Fibroblast of lung (primary cell): ENCODE measurements at regions not wholly inside any gene's neighbourhood (a gene's known extent, or its start where the extent isn't known, plus 50 kb on each side); places are given as distances from the start of the nearest gene placed in this dataset.
"Not testable (repeated sequence)": the region's sequence is repeated elsewhere in the genome, so short reads cannot be mapped to it uniquely, and the experiment has no call there.

ENCODE experiments used
- DNase-seq, 2 donors: peaks; one replicate each; pipeline versions ENCODE4 v3.0.0 to v3.0.0-alpha.2; 2010; ENCODE audit warnings: low read depth in 2 of 2
- H2AFZ ChIP-seq: 2 replicates; pipeline ENCODE4 v1.5.1; 2012; ENCODE audit warnings: low read length, control low read depth, inconsistent platforms
- H3K27ac ChIP-seq: 2 replicates; pipeline ENCODE4 v1.5.1; 2011; ENCODE audit warnings: low read length, control low read depth; ENCODE audit not compliant: insufficient read depth
- H3K27me3 ChIP-seq: 2 replicates; pipeline ENCODE4 v1.5.1; 2011; ENCODE audit warnings: mild to moderate bottlenecking, low read length; ENCODE audit not compliant: control insufficient read depth, insufficient read depth
- H3K36me3 ChIP-seq: 2 replicates; pipeline ENCODE4 v1.5.1; 2011; ENCODE audit warnings: low read length; ENCODE audit not compliant: control insufficient read depth, insufficient read depth
- H3K4me1 ChIP-seq: 2 replicates; pipeline ENCODE4 v1.5.1; 2011; ENCODE audit warnings: low read length; ENCODE audit not compliant: control insufficient read depth, insufficient read depth; ENCODE audit errors: extremely low read depth
- H3K4me2 ChIP-seq: 2 replicates; pipeline ENCODE4 v1.5.1; 2011; ENCODE audit warnings: low read length, control low read depth; ENCODE audit not compliant: insufficient read depth; ENCODE audit errors: extremely low read depth
- H3K4me3 ChIP-seq, 4 experiments: fragments of 200-600 bp in 1 of 4; sonication (generic) in 1 of 4; replicated peaks in 1 of 4; 2 replicates each; pipeline ENCODE4 v1.5.1; 2011 to 2016; ENCODE audit warnings: low read length in 4 of 4, low read depth in 3 of 4, mild to moderate bottlenecking in 3 of 4, control low read depth in 2 of 4, inconsistent platforms in 1 of 4, mixed read lengths in 1 of 4; ENCODE audit not compliant: insufficient read depth in 1 of 4; ENCODE audit errors: control extremely low read depth in 1 of 4
- H3K79me2 ChIP-seq: 2 replicates; pipeline ENCODE4 v1.5.1; 2012; ENCODE audit warnings: mild to moderate bottlenecking, low read length, inconsistent platforms; ENCODE audit not compliant: control insufficient read depth, insufficient read depth
- H3K9ac ChIP-seq: 2 replicates; pipeline ENCODE4 v1.5.1; 2011; ENCODE audit warnings: mild to moderate bottlenecking, low read length, control low read depth; ENCODE audit not compliant: insufficient read depth
- H3K9me3 ChIP-seq: 2 replicates; pipeline ENCODE4 v1.5.1; 2012; ENCODE audit warnings: low read depth, low read length; ENCODE audit not compliant: control insufficient read depth, insufficient read depth
- H4K20me1 ChIP-seq: 2 replicates; pipeline ENCODE4 v1.5.1; 2011; ENCODE audit warnings: low read length; ENCODE audit not compliant: control insufficient read depth, insufficient read depth; ENCODE audit errors: extremely low read depth
- EZH2 ChIP-seq: IDR thresholded peaks from 2 replicates; pipeline ENCODE4 v1.5.1; 2012; ENCODE audit warnings: low read length, control low read depth, mild to moderate bottlenecking; ENCODE audit errors: missing control alignments
- TF ChIP-seq, protein P1 (sequence below), 2 donors: IDR thresholded peaks in 1 of 2; conservative IDR thresholded peaks in 1 of 2; 1 replicate in 1 of 2; 2 replicates in 1 of 2; pipeline ENCODE4 v1.5.1; 2011 to 2012; ENCODE audit warnings: low read length in 2 of 2, control low read depth in 1 of 2, inconsistent platforms in 1 of 2, low read depth in 1 of 2, mild to moderate bottlenecking in 1 of 2

- Histone ChIP-seq H3K9me3 (no peaks in the 10 kb centered on the region), H3K79me2 (no peaks in the 10 kb centered on the region), H4K20me1 (no peaks in the 10 kb centered on the region), H3K27ac (no peak overlapping the region), H2AFZ (no peak overlapping the region), H3K36me3 (no peaks in the 10 kb centered on the region), H3K4me1 (no peaks in the 10 kb centered on the region), H3K4me2 (no peak overlapping the region), H3K4me3 (no peak overlapping the region), H3K9ac (no peak overlapping the region), H3K27me3 (no peaks in the 10 kb centered on the region)
- no peak for TF ChIP-seq EZH2
- TF ChIP-seq, protein P1, sequence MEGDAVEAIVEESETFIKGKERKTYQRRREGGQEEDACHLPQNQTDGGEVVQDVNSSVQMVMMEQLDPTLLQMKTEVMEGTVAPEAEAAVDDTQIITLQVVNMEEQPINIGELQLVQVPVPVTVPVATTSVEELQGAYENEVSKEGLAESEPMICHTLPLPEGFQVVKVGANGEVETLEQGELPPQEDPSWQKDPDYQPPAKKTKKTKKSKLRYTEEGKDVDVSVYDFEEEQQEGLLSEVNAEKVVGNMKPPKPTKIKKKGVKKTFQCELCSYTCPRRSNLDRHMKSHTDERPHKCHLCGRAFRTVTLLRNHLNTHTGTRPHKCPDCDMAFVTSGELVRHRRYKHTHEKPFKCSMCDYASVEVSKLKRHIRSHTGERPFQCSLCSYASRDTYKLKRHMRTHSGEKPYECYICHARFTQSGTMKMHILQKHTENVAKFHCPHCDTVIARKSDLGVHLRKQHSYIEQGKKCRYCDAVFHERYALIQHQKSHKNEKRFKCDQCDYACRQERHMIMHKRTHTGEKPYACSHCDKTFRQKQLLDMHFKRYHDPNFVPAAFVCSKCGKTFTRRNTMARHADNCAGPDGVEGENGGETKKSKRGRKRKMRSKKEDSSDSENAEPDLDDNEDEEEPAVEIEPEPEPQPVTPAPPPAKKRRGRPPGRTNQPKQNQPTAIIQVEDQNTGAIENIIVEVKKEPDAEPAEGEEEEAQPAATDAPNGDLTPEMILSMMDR (conservative IDR thresholded peaks at IDR 0.05 in 1 of 2, IDR thresholded peaks at IDR 0.05 in 1 of 2; ENCODE audit: low read depth in 1 of 2, low read length in 2 of 2) = no peak
- DNase-seq = no peak
These were observed 528.8 kb downstream of the STK39 start for GRCh38 chr2:167718560-167718959.

- Histone ChIP-seq H3K27ac (no peak overlapping the region), H3K9me3 (no peaks in the 10 kb centered on the region), H3K36me3 (no peaks in the 10 kb centered on the region), H3K79me2 (no peaks in the 10 kb centered on the region), H2AFZ (no peak overlapping the region), H3K4me1 (no peaks in the 10 kb centered on the region), H3K4me2 (no peak overlapping the region), H3K4me3 (no peak overlapping the region), H3K27me3 (no peaks in the 10 kb centered on the region), H4K20me1 (no peaks in the 10 kb centered on the region), H3K9ac (no peak overlapping the region)
- TF ChIP-seq EZH2 = no peak
- TF ChIP-seq, protein P1 (conservative IDR thresholded peaks at IDR 0.05 in 1 of 2, IDR thresholded peaks at IDR 0.05 in 1 of 2; ENCODE audit: low read depth in 1 of 2, low read length in 2 of 2) = no peak
- DNase-seq = no peak
These were observed 531.5 kb downstream of the STK39 start for GRCh38 chr2:167715932-167716331.

DNA sequence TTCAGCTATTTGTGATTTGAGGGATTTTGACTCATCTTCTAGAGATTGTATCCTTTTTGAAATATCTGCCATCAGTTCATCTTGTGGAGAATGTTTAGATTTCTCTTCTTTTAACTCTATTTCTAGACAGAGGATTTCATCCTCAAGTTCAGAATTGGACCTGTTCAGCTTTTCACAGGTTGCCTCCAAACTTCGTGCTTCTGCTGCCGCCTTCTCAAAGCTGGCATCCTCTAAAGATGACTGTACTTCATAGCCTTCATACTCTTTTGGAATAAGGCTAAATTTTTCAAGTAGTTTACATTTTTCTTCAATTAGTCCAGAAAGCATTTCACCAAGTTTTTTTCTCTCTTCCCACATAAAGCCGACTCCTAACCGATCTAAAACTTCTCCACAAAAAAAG, 531.9 kb downstream of the STK39 start:
- H3K4me1 ChIP-seq, H2AFZ ChIP-seq, H3K9me3 ChIP-seq, H3K36me3 ChIP-seq, H3K79me2 ChIP-seq, H3K9ac ChIP-seq, H3K4me3 ChIP-seq, H3K4me2 ChIP-seq, H3K27ac ChIP-seq, H4K20me1 ChIP-seq, H3K27me3 ChIP-seq: not testable (repeated sequence)
- DNase-seq = peak in 1 of 2 donors; percentile 2

GRCh38 chr2:167712275-167712674, 535.1 kb downstream of the STK39 start:
- no peaks in the 10 kb centered on the region for H3K4me1 ChIP-seq
- H4K20me1 ChIP-seq = no peaks in the 10 kb centered on the region
- no peak overlapping the region for H3K27ac ChIP-seq
- no peaks in the 10 kb centered on the region for H3K36me3 ChIP-seq
- no peak overlapping the region for H3K4me2 ChIP-seq
- H3K27me3 ChIP-seq = no peaks in the 10 kb centered on the region
- TF ChIP-seq, protein P1 (conservative IDR thresholded peaks at IDR 0.05 in 1 of 2, IDR thresholded peaks at IDR 0.05 in 1 of 2; ENCODE audit: low read depth in 1 of 2, low read length in 2 of 2) = no peak
- no peak for TF ChIP-seq EZH2
- H3K9ac ChIP-seq = no peak overlapping the region
- no peaks in the 10 kb centered on the region for H3K9me3 ChIP-seq
- no peak overlapping the region for H3K4me3 ChIP-seq
- H2AFZ ChIP-seq = no peak overlapping the region
- DNase-seq = no peak
- no peaks in the 10 kb centered on the region for H3K79me2 ChIP-seq
